ENCODE measurements at regions not wholly inside any gene's neighbourhood (a gene's known extent, or its start where the extent isn't known, plus 50 kb on each side); places are given as distances from the start of the nearest gene placed in this dataset.

- TF ChIP-seq ZNF776 (tag by site-specific recombination; IDR thresholded peaks at IDR 0.05; ENCODE audit: borderline replicate concordance): no peak
- no peak for TF ChIP-seq ZNF18 (tag by site-specific recombination; IDR thresholded peaks at IDR 0.05)
- no peak for TF ChIP-seq REST (tag by site-specific recombination; IDR thresholded peaks at IDR 0.05)
- TF ChIP-seq KLF16 (tag by site-specific recombination; IDR thresholded peaks at IDR 0.05): no peak
- TF ChIP-seq GLI4 (tag by site-specific recombination; IDR thresholded peaks at IDR 0.05): no peak
- TF ChIP-seq CTCF (tag by site-specific recombination; IDR thresholded peaks at IDR 0.05): no peak
- no peak for TF ChIP-seq ZNF274 (IDR thresholded peaks at IDR 0.05; ENCODE audit: low read length)
- TF ChIP-seq ZNF274 (tag by site-specific recombination; IDR thresholded peaks at IDR 0.05; ENCODE audit: borderline replicate concordance): no peak
- TF ChIP-seq ATF2 (tag by site-specific recombination; IDR thresholded peaks at IDR 0.05; ENCODE audit: low read depth): no peak
- TF ChIP-seq ZNF324 (tag by site-specific recombination; IDR thresholded peaks at IDR 0.05): no peak
- no peak for TF ChIP-seq ZNF2 (tag by site-specific recombination; IDR thresholded peaks at IDR 0.05)
Observed at GRCh38 chr3:194808640-194809097, 123.0 kb downstream of the FAM43A start.
